GM12864 (cell line): ENCODE measurements at regions not wholly inside any gene's neighbourhood (a gene's known extent, or its start where the extent isn't known, plus 50 kb on each side); places are given as distances from the start of the nearest gene placed in this dataset.

Source experiments
- DNase-seq: peaks from one replicate; pipeline ENCODE4 v3.0.0-alpha.2; 2011; ENCODE audit warnings: low read depth
- H3K4me3 ChIP-seq: 2 replicates; pipeline ENCODE4 v1.5.1; 2011; ENCODE audit warnings: mild to moderate bottlenecking, low read depth, low read length, control low read depth
- TF ChIP-seq, protein P1 (sequence below): IDR thresholded peaks from 2 replicates; pipeline ENCODE4 v1.5.1; 2011; ENCODE audit warnings: low read depth, mild to moderate bottlenecking, moderate library complexity, low read length, control low read depth, inconsistent platforms; ENCODE audit errors: missing control alignments

DNA sequence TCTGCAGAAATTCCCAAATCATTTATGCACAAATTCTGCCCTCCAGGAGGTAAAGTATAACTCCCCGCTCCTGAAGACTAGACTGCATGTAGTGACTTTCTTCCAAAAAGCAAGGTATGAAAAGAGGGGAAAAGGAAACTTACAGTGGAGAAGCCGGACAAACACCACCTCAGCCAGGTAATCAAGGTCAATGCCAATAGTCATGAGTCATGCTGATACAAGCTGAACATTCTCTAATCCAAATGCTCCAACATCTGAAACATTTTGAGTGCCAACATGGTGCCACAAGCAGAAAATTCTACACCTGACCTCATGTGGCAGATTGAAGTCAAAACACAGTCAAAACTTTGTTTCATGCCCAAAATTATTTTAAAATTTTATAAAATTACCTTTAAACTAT, 165.6 kb downstream of the FOXA2 start:
- no peak for DNase-seq
- H3K4me3 ChIP-seq, result no peak overlapping the region
- TF ChIP-seq, protein P1, sequence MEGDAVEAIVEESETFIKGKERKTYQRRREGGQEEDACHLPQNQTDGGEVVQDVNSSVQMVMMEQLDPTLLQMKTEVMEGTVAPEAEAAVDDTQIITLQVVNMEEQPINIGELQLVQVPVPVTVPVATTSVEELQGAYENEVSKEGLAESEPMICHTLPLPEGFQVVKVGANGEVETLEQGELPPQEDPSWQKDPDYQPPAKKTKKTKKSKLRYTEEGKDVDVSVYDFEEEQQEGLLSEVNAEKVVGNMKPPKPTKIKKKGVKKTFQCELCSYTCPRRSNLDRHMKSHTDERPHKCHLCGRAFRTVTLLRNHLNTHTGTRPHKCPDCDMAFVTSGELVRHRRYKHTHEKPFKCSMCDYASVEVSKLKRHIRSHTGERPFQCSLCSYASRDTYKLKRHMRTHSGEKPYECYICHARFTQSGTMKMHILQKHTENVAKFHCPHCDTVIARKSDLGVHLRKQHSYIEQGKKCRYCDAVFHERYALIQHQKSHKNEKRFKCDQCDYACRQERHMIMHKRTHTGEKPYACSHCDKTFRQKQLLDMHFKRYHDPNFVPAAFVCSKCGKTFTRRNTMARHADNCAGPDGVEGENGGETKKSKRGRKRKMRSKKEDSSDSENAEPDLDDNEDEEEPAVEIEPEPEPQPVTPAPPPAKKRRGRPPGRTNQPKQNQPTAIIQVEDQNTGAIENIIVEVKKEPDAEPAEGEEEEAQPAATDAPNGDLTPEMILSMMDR, result no peak

DNA sequence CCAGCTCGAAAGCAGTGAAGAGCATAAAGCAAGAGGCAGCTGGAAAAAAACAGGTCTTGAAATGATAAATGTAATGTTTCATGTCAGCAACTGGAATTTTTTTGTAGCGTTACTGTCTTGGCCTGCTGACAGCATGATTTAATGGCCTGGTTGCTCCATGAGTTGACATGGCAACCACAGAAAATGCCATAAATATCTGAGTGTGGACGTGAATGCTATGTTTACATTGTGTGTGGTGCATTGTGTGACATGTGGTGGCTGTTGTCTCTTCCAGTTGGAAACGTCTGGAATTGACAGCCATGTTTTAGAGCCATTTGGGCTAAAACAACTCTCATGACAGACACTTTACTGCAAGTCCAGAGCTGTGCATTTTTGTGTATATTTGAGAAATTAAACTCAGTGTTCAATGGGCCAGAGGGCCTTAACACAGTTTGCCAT, 170.0 kb downstream of the FOXA2 start:
- TF ChIP-seq, protein P1, result no peak
- H3K4me3 ChIP-seq, result no peak overlapping the region
- DNase-seq, result no peak

DNA sequence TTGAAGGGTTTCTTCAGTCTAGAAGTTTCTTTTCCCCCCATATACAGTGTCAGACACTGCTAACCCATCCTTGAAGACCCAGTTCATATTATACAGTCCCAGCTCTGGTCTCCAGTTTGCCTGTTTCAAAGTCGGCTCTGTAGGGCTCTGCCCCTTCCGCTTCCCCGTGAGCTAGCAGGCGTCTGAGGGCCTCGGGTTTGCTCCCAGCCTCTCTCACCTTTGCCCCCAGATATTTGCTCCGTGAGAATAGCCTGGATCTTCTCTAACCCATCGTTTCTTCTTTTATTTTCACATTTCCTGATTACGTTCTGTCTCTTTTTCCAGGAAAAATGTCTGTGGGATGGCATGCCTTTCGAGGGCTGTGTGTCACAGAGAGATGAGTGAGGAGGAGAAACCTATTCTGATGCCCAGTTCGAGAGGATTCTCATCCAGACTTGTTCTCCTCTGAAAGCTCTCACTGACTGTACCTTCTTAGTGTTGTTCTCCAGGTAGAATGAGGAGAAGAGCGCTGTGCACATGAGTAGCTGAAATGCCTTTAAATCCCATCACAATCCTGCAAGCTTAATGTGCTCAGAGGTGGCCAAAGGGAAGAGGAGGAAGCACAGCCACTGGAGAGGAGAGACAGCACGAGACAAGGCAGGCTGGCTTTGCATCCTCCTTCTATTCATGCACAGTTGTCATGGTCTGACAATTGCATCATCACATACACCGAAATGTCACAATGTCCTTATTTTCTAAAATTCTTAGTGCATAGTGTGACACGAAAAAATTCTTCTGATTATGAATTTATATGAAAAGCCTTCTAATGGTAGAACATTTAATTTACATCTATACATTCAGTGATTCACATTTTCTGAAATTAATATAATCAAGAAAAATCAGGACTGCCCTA, 171.1 kb downstream of the FOXA2 start:
- DNase-seq, result no peak
- TF ChIP-seq, protein P1, result no peak
- H3K4me3 ChIP-seq, result no peak overlapping the region

DNA sequence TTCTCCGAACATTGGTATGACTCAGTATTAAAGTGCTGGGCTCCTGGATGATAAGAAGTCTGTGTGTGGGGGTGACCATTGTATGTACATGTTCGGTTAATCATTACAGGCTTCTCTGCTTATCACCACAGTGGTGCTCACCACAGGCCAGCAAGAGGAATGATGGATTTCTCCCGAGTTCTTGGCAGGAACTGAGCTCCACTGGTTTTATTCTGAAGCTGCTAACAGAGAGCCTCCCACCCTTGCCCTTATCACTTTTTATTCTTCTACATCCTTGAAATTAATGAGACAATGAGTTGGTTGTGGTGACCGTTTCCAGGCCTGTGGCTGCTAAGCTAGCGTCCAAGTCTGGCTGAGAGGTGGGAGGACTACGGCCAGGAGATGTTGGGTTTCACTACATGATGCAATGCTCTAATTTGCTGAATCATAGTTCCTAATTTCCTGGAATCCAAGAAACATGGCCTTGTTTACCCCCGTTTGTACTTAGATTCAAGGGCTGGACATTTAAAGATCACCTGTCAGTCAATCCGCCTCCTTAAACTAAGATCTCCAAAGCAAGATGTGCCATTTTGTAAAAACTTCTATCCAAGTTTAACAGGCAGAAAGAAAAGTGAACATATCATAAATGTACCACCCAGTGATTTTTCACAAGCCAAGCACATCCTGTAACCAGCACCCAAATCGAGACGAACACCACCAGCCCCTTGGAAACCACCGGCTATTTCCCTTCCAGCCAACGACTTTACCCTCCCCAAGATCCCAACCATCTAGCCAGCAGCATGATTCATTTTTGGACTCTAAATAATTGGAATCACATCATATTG, 172.5 kb downstream of the FOXA2 start:
- no peak overlapping the region for H3K4me3 ChIP-seq
- TF ChIP-seq, protein P1, result no peak
- DNase-seq, result no peak

DNA sequence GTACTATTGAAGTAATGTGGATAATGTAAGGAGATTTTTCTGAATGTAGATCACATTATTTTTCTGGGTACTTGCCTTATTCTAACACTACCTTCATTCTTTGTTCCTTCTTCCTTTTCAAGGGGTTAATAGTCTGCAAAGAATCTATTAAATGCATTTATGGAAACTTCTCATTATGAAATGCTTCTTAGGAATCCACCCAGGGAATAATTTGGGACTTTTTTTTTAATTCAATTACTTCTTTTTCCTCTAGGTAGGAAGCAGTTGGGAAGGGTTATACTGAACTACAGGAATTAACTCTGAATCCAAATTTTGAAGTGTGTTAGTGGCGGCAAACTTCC, 173.1 kb downstream of the FOXA2 start:
- TF ChIP-seq, protein P1, result no peak
- no peak for DNase-seq
- H3K4me3 ChIP-seq, result no peak overlapping the region

DNA sequence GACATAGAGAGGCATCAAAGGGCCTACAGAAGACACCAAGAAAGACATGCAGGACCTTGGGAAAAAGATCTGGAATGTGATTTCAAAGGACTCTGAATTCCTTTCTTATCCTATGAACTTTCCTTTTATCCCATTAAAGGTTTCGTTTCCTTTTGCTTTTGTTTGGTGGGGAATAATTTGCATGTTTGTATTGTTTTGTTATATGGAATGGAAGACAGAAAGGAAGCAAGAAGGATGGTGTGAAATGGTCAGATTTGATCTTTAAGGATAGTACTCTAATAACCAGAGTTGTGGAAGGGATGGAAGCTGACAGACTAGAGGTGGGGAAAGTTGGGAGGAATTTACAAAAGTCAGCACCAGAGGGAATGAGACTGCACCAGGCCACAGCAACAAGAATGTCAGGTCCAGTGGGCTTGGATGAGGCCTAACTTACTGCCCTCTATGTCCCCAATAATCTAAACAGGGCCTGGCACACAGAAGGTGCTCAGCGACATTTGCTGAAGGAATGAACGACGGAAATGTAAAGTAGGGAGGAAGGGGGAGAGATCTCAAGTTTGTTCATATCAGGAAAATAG, 173.7 kb downstream of the FOXA2 start:
- no peak for DNase-seq
- no peak overlapping the region for H3K4me3 ChIP-seq
- TF ChIP-seq, protein P1, result no peak
